Spleen (tissue), 11 donors: ENCODE measurements at regions not wholly inside any gene's neighbourhood (a gene's known extent, or its start where the extent isn't known, plus 50 kb on each side); places are given as distances from the start of the nearest gene placed in this dataset.

Experiments
- DNase-seq: peaks from one replicate; pipeline ENCODE4 v3.0.0-alpha.2; 2020
- H3K27ac ChIP-seq, 8 donors: fragments of 200-600 bp; sonication (generic) in 7 of 8; 1 replicate in 4 of 8; 2 replicates in 4 of 8; pipeline versions ENCODE4 v1.5.0 to v1.8.0; 2016 to 2021; ENCODE audit warnings: inconsistent platforms in 4 of 8, mild to moderate bottlenecking in 4 of 8, moderate library complexity in 1 of 8
- H3K27me3 ChIP-seq, 7 donors: fragments of 200-600 bp; sonication (generic) in 6 of 7; replicated peaks in 1 of 7; 1 replicate in 4 of 7; 2 replicates in 3 of 7; pipeline versions ENCODE4 v1.5.0 to v1.8.0; 2016 to 2021; ENCODE audit warnings: inconsistent platforms in 3 of 7, mild to moderate bottlenecking in 1 of 7
- H3K36me3 ChIP-seq, 6 donors: fragments of 200-600 bp; sonication (generic) in 5 of 6; 1 replicate in 4 of 6; 2 replicates in 2 of 6; pipeline versions ENCODE4 v1.5.0 to v1.8.0; 2016 to 2021; ENCODE audit warnings: inconsistent platforms in 2 of 6
- H3K4me1 ChIP-seq, 6 donors: fragments of 200-600 bp; sonication (generic) in 5 of 6; 1 replicate in 3 of 6; 2 replicates in 3 of 6; pipeline versions ENCODE4 v1.5.0 to v1.8.0; 2016 to 2021; ENCODE audit warnings: inconsistent platforms in 3 of 6
- H3K4me3 ChIP-seq, 8 donors: fragments of 200-600 bp; sonication (generic) in 7 of 8; 1 replicate in 4 of 8; 2 replicates in 4 of 8; pipeline versions ENCODE4 v1.5.0 to v1.8.0; 2016 to 2021; ENCODE audit warnings: inconsistent platforms in 4 of 8, mild to moderate bottlenecking in 4 of 8, moderate library complexity in 2 of 8
- H3K9me3 ChIP-seq, 8 donors: fragments of 200-600 bp; sonication (generic) in 7 of 8; 1 replicate in 4 of 8; 2 replicates in 4 of 8; pipeline versions ENCODE4 v1.5.0 to v1.8.0; 2016 to 2021; ENCODE audit warnings: inconsistent platforms in 4 of 8
- POLR2A ChIP-seq, 3 donors: fragments of 450-650 bp; IDR thresholded peaks; one replicate each; pipeline ENCODE4 v1.5.1; 2017; ENCODE audit warnings: antibody characterized with exemption in 3 of 3, mild to moderate bottlenecking in 1 of 3
- POLR2AphosphoS5 ChIP-seq, 3 donors: sonication (generic); formaldehyde crosslinking; IDR thresholded peaks; one replicate each; pipeline ENCODE4 v1.5.1; 2017; ENCODE audit warnings: antibody characterized with exemption in 3 of 3
- WGBS, 5 donors: extraction: QIAGEN DNeasy Blood & Tissue Kit in 3 of 5; methylation state at CpG; one replicate each; pipeline versions ENCODE4 v1.1.5 to v1.1.7; 2013 to 2018; 5-methylcytosine and 5-hydroxymethylcytosine counted together
- intact Hi-C: fragments of 100-400 bp; cut with DNase I; formaldehyde crosslinking; loops from one replicate; pipeline ENCODE4 v1.15.0; 2023; ENCODE audit warnings: low total_unique reads
- TF ChIP-seq, protein P1 (sequence below), 11 experiments: fragments of 200-600 bp in 7 of 11; fragments of 450-650 bp in 4 of 11; sonication (generic) in 4 of 11; IDR thresholded peaks in 8 of 11; conservative IDR thresholded peaks in 3 of 11; 1 replicate in 7 of 11; 2 replicates in 4 of 11; pipeline versions ENCODE4 v1.4.0 to v1.8.0; 2016 to 2021; ENCODE audit warnings: antibody characterized with exemption in 11 of 11, inconsistent platforms in 4 of 11, mild to moderate bottlenecking in 1 of 11
- donor health status: healthy with polysubstance abuse.
- donor health status: DM: no; HTN: no; CAD: no; lungs with moderate emphysema.
- donor health status: DM: no; HTN: no; CAD: no.
- donor health status: Bipolar disorder and iron deficiency.
- donor health status: healthy.
- donor health status: DM: no; HTN: no; CAD: no.
- donor health status: DM: yes; HTN: yes; CAD: no.

DNA sequence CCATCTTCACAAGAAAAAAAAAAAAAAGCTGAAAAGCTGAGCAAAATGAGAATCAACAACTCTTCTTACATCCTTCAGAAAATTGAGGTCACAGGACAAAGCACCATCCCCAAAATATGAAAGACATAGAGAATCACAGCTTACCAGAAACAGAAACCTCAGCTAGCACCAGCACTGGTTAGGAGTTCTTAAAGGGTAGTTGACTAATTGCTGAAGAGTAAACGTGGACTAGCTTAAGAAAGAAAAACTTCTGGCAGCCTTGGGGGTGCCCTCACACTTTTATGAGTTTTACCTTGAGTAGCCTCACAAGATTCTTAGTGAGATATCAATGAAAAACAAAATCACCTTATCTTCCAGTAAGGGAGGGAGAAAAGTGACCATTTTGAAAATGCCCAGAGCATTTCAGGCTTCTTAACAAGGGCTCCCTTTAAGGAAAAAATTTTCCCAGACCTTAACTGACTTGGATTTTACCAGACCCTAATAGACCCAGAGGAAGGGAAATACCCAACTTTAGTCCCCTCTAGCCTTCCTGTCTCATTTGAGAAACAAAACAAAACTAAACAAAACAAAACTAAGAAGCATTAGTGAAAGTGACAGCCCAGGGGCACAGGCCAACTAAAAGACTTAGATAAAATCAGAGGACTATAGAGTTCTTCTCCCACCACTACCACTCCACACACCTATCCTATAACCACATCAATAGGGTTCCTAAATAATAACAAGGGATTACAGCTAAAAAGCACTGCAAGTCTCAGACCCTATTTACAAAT is 888.6 kb downstream of the DIAPH3 start:
- no peaks in the 10 kb centered on the region for H3K4me1 ChIP-seq
- no peaks in the 10 kb centered on the region for H3K27me3 ChIP-seq
- H3K4me3 ChIP-seq: no peak overlapping the region
- intact Hi-C loops: no loop called here
- no peak for DNase-seq
- TF ChIP-seq, protein P1, sequence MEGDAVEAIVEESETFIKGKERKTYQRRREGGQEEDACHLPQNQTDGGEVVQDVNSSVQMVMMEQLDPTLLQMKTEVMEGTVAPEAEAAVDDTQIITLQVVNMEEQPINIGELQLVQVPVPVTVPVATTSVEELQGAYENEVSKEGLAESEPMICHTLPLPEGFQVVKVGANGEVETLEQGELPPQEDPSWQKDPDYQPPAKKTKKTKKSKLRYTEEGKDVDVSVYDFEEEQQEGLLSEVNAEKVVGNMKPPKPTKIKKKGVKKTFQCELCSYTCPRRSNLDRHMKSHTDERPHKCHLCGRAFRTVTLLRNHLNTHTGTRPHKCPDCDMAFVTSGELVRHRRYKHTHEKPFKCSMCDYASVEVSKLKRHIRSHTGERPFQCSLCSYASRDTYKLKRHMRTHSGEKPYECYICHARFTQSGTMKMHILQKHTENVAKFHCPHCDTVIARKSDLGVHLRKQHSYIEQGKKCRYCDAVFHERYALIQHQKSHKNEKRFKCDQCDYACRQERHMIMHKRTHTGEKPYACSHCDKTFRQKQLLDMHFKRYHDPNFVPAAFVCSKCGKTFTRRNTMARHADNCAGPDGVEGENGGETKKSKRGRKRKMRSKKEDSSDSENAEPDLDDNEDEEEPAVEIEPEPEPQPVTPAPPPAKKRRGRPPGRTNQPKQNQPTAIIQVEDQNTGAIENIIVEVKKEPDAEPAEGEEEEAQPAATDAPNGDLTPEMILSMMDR (IDR thresholded peaks at IDR 0.05 in 8 of 11, conservative IDR thresholded peaks at IDR 0.05 in 3 of 11): no peak
- TF ChIP-seq POLR2AphosphoS5 (IDR thresholded peaks at IDR 0.05): no peak
- TF ChIP-seq POLR2A (IDR thresholded peaks at IDR 0.05): no peak
- no peaks in the 10 kb centered on the region for H3K9me3 ChIP-seq
- H3K36me3 ChIP-seq: no peaks in the 10 kb centered on the region
- H3K27ac ChIP-seq: no peak overlapping the region
- WGBS, 5 donors: 32 to 59% (median 47%) methylated on average over 1 of the region's 1 CpG

DNA sequence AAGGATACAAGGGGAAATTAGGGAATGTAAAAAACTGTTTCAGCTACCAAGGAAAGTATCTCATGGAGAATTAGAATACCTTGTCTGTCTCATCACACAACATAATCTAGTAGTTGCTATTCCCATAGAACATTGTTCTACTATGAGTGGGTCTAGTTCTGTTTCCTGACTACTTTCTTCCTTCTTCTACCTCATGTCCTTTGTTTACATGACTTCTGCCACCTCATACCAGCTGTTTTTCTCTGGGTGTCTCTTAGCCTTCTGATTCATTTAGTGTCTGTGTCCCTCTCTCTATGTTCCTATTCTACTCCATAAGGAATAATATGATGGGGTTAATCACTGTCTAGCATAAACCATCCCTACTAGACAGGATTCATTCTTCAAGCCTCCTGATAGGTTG is 887.3 kb downstream of the DIAPH3 start:
- Histone ChIP-seq H3K36me3 (no peaks in the 10 kb centered on the region), H3K4me3 (no peak overlapping the region), H3K4me1 (no peaks in the 10 kb centered on the region), H3K9me3 (no peaks in the 10 kb centered on the region), H3K27me3 (no peaks in the 10 kb centered on the region), H3K27ac (no peak overlapping the region)
- no peak for DNase-seq
- TF ChIP-seq POLR2AphosphoS5 (IDR thresholded peaks at IDR 0.05) (no peak), POLR2A (IDR thresholded peaks at IDR 0.05) (no peak)
- TF ChIP-seq, protein P1 (IDR thresholded peaks at IDR 0.05 in 8 of 11, conservative IDR thresholded peaks at IDR 0.05 in 3 of 11): no peak
- intact Hi-C loops: no loop called here

DNA sequence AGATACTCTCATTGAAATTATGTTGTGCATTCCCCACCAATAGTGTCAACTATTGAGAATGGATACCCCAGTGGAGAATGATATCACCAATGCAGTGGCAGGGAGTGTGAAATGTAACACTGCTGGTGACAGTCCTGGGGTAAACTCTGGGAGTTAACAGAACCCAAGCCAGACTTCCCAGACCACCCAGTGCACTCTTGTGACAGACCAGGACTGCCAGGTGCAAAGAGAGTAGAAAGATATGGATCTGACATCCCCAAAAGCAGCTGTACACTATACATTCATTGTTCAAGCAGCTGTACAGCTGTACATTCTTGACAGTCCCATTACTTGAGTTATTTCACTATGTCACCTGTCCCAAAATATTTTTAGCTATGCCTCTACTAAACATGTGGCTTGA is 886.6 kb downstream of the DIAPH3 start:
- intact Hi-C loops: no loop called here
- Histone ChIP-seq H3K4me1 (no peaks in the 10 kb centered on the region), H3K9me3 (no peaks in the 10 kb centered on the region), H3K27ac (no peak overlapping the region), H3K36me3 (no peaks in the 10 kb centered on the region), H3K4me3 (no peak overlapping the region), H3K27me3 (no peaks in the 10 kb centered on the region)
- no peak for DNase-seq
- no peak for TF ChIP-seq POLR2A (IDR thresholded peaks at IDR 0.05)

DNA sequence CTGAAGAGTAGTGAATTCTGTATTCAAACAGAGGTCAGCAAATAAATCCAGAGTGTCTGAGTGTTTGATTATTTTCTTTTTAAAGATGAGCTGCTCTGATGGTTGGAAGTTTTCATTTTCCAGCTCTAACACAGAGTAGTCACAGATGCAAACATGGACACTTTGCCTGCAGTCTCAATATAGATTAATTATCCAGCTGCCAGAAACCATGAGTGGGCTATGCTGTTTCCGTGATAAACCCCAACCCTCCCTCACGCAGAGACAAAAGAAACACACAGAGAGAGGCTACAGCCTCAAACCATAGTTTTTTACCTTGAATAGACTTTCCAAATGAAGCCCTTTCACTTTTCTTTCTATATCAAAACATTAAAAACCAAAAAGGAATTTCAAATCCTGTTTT is 884.7 kb downstream of the DIAPH3 start:
- H3K9me3 ChIP-seq: no peaks in the 10 kb centered on the region
- TF ChIP-seq POLR2A (IDR thresholded peaks at IDR 0.05): no peak
- no peak for TF ChIP-seq POLR2AphosphoS5 (IDR thresholded peaks at IDR 0.05)
- TF ChIP-seq, protein P1 (IDR thresholded peaks at IDR 0.05 in 8 of 11, conservative IDR thresholded peaks at IDR 0.05 in 3 of 11): no peak
- no peaks in the 10 kb centered on the region for H3K36me3 ChIP-seq
- DNase-seq: no peak
- WGBS, 5 donors: 58 to 78% (median 60%) methylated on average over 2 of the region's 2 CpGs
- H3K27ac ChIP-seq: no peak overlapping the region
- H3K27me3 ChIP-seq: no peaks in the 10 kb centered on the region
- H3K4me1 ChIP-seq: no peaks in the 10 kb centered on the region
- intact Hi-C loops: no loop called here
- H3K4me3 ChIP-seq: no peak overlapping the region

DNA sequence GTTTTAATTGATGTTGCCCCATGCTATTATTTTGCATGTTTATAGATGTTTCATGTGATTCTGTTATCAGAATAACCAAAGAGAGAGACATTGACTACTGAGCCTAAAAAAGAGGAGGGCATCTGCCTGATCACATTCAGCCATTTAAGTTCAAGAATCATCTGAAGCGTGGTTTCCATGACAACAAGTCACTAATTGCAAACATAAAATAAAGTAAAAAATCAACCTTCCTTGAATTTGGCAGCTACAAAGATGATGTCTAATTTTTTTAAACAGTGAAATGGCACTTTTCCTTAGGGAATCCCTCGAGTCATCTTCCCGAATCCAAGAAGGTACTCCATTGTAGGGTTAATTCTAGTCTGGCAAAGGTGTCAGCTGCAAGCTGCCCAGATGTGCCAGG is 884.2 kb downstream of the DIAPH3 start:
- Histone ChIP-seq H3K27me3 (no peaks in the 10 kb centered on the region), H3K4me1 (no peaks in the 10 kb centered on the region), H3K4me3 (no peak overlapping the region), H3K36me3 (no peaks in the 10 kb centered on the region), H3K9me3 (no peaks in the 10 kb centered on the region), H3K27ac (no peak overlapping the region)
- TF ChIP-seq POLR2AphosphoS5 (IDR thresholded peaks at IDR 0.05) (no peak), POLR2A (IDR thresholded peaks at IDR 0.05) (no peak)
- TF ChIP-seq, protein P1 (IDR thresholded peaks at IDR 0.05 in 8 of 11, conservative IDR thresholded peaks at IDR 0.05 in 3 of 11): no peak
- DNase-seq: no peak
- intact Hi-C loops: no loop called here
- 78 to 93% (median 83%) methylated on average over 3 of the region's 3 CpGs for WGBS, 5 donors
